HUES48 (cell line): ENCODE measurements at regions not wholly inside any gene's neighbourhood (a gene's known extent, or its start where the extent isn't known, plus 50 kb on each side); places are given as distances from the start of the nearest gene placed in this dataset.
"Not testable (repeated sequence)": the region's sequence is repeated elsewhere in the genome, so short reads cannot be mapped to it uniquely, and the experiment has no call there.

Experiments
- H3K27ac ChIP-seq: one replicate; pipeline ENCODE4 v1.7.0; 2013; ENCODE audit warnings: low read depth, low read length, inconsistent platforms
- H3K27me3 ChIP-seq: 2 replicates; pipeline ENCODE4 v1.6.1; 2013; ENCODE audit warnings: mild to moderate bottlenecking, low read length; ENCODE audit not compliant: control insufficient read depth, insufficient read depth
- H3K36me3 ChIP-seq: 2 replicates; pipeline ENCODE4 v1.6.1; 2013; ENCODE audit warnings: low read length; ENCODE audit not compliant: control insufficient read depth, insufficient read depth
- H3K4me1 ChIP-seq: 2 replicates; pipeline ENCODE4 v1.6.1; 2013; ENCODE audit warnings: mild to moderate bottlenecking, low read length; ENCODE audit not compliant: control insufficient read depth, insufficient read depth
- H3K4me3 ChIP-seq: 2 replicates; pipeline ENCODE4 v1.5.1; 2013; ENCODE audit warnings: mild to moderate bottlenecking, low read depth, low read length
- H3K9ac ChIP-seq: 2 replicates; pipeline ENCODE4 v1.6.1; 2013; ENCODE audit warnings: mild to moderate bottlenecking, low read depth, low read length, moderate library complexity
- H3K9me3 ChIP-seq: 2 replicates; pipeline ENCODE4 v1.6.1; 2013; ENCODE audit warnings: low read length; ENCODE audit not compliant: control insufficient read depth, insufficient read depth

- Histone ChIP-seq H3K36me3 (no peaks in the 10 kb centered on the region), H3K27me3 (no peaks in the 10 kb centered on the region), H3K4me1 (peaks cover 8% of the 10 kb centered on the region), H3K9ac (no peak overlapping the region), H3K4me3 (no peak overlapping the region), H3K9me3 (peaks cover 4% of the 10 kb centered on the region), H3K27ac (no peak overlapping the region)
Observed at GRCh38 chr21:36613059-36613458, 85.9 kb upstream of the SIM2 start.

GRCh38 chr21:36613554-36613953, 85.4 kb upstream of the SIM2 start:
- Histone ChIP-seq H3K4me1 (peaks cover 3% of the 10 kb centered on the region), H3K9me3 (peaks cover 4% of the 10 kb centered on the region), H3K27ac (no peak overlapping the region), H3K36me3 (no peaks in the 10 kb centered on the region), H3K4me3 (no peak overlapping the region), H3K9ac (no peak overlapping the region), H3K27me3 (no peaks in the 10 kb centered on the region)

- Histone ChIP-seq H3K36me3 (no peaks in the 10 kb centered on the region), H3K4me1 (no peaks in the 10 kb centered on the region), H3K27ac (no peak overlapping the region), H3K27me3 (no peaks in the 10 kb centered on the region), H3K9ac (no peak overlapping the region), H3K9me3 (peaks cover 4% of the 10 kb centered on the region), H3K4me3 (no peak overlapping the region)
Observed at GRCh38 chr21:36615274-36615964, 83.5 kb upstream of the SIM2 start.

GRCh38 chr21:36616773-36617172, 82.1 kb upstream of the SIM2 start:
- not testable (repeated sequence) for H3K27ac ChIP-seq, H3K9ac ChIP-seq, H3K4me3 ChIP-seq, H3K36me3 ChIP-seq, H3K9me3 ChIP-seq, H3K4me1 ChIP-seq, H3K27me3 ChIP-seq

- not testable (repeated sequence) for H3K27me3 ChIP-seq, H3K9ac ChIP-seq, H3K4me3 ChIP-seq, H3K36me3 ChIP-seq, H3K4me1 ChIP-seq, H3K27ac ChIP-seq, H3K9me3 ChIP-seq
Observed at GRCh38 chr21:36621794-36622193, 77.1 kb upstream of the SIM2 start.

GRCh38 chr21:36624105-36624504, 74.8 kb upstream of the SIM2 start:
- Histone ChIP-seq H3K9me3 (no peaks in the 10 kb centered on the region), H3K9ac (no peak overlapping the region), H3K36me3 (no peaks in the 10 kb centered on the region), H3K4me1 (no peaks in the 10 kb centered on the region), H3K4me3 (no peak overlapping the region), H3K27ac (no peak overlapping the region), H3K27me3 (peaks cover 2% of the 10 kb centered on the region; the same call in 1 of the 2 replicates)

GRCh38 chr21:36626791-36627190, 72.1 kb upstream of the SIM2 start:
- Histone ChIP-seq H3K27me3 (peaks cover 16% of the 10 kb centered on the region; the same call in 1 of the 2 replicates), H3K9ac (no peak overlapping the region), H3K4me1 (no peaks in the 10 kb centered on the region), H3K27ac (no peak overlapping the region), H3K4me3 (no peak overlapping the region), H3K36me3 (no peaks in the 10 kb centered on the region), H3K9me3 (no peaks in the 10 kb centered on the region)

- Histone ChIP-seq H3K27ac (no peak overlapping the region), H3K36me3 (no peaks in the 10 kb centered on the region), H3K9ac (no peak overlapping the region), H3K4me3 (no peak overlapping the region), H3K4me1 (no peaks in the 10 kb centered on the region), H3K9me3 (no peaks in the 10 kb centered on the region), H3K27me3 (peaks cover 21% of the 10 kb centered on the region)
Observed at GRCh38 chr21:36627242-36627641, 71.7 kb upstream of the SIM2 start.

GRCh38 chr21:36628106-36628505, 70.8 kb upstream of the SIM2 start:
- Histone ChIP-seq H3K4me3 (no peak overlapping the region), H3K9me3 (no peaks in the 10 kb centered on the region), H3K27ac (no peak overlapping the region), H3K4me1 (no peaks in the 10 kb centered on the region), H3K9ac (no peak overlapping the region), H3K27me3 (peaks cover 21% of the 10 kb centered on the region), H3K36me3 (no peaks in the 10 kb centered on the region)

- H3K9me3 ChIP-seq: no peaks in the 10 kb centered on the region
- H3K36me3 ChIP-seq: no peaks in the 10 kb centered on the region
- peaks cover 21% of the 10 kb centered on the region for H3K27me3 ChIP-seq
- no peaks in the 10 kb centered on the region for H3K4me1 ChIP-seq
- no peak overlapping the region for H3K9ac ChIP-seq
- no peak overlapping the region for H3K4me3 ChIP-seq
- H3K27ac ChIP-seq: no peak overlapping the region
Observed at GRCh38 chr21:36628761-36629460, 70.0 kb upstream of the SIM2 start.

GRCh38 chr21:36630485-36631206, 68.3 kb upstream of the SIM2 start:
- peaks cover 21% of the 10 kb centered on the region for H3K27me3 ChIP-seq
- H3K27ac ChIP-seq: no peak overlapping the region
- H3K9me3 ChIP-seq: no peaks in the 10 kb centered on the region
- H3K9ac ChIP-seq: no peak overlapping the region
- H3K4me3 ChIP-seq: no peak overlapping the region
- H3K4me1 ChIP-seq: no peaks in the 10 kb centered on the region
- H3K36me3 ChIP-seq: no peaks in the 10 kb centered on the region
